NCI-H524 treated with DMSO at 0.1 percent for 48 hours (cell line): ENCODE measurements at regions not wholly inside any gene's neighbourhood (a gene's known extent, or its start where the extent isn't known, plus 50 kb on each side); places are given as distances from the start of the nearest gene placed in this dataset.
A peak's percentile ranks its signal among the peaks of the same experiment; 100 is the strongest.

Experiments used
- DNase-seq: peaks from one replicate; lab custom pipeline; 2025; lab: John Stamatoyannopoulos, UW

- no peak for DNase-seq
These were observed 889.5 kb downstream of the JRKL start for GRCh38 chr11:97279341-97279740.

- DNase-seq: no peak
These were observed 890.5 kb downstream of the JRKL start for GRCh38 chr11:97280347-97280746.

- DNase-seq: no peak
These were observed 900.0 kb downstream of the JRKL start for GRCh38 chr11:97289823-97290222.

GRCh38 chr11:97290464-97291041 is 900.7 kb downstream of the JRKL start:
- no peak for DNase-seq

GRCh38 chr11:97296301-97296700 is 906.5 kb downstream of the JRKL start:
- DNase-seq: no peak

- DNase-seq: no peak
These were observed 919.5 kb downstream of the JRKL start for GRCh38 chr11:97309291-97309690.

GRCh38 chr11:97325693-97326092 is 935.9 kb downstream of the JRKL start:
- no peak for DNase-seq

GRCh38 chr11:97332271-97332670 is 942.5 kb downstream of the JRKL start:
- DNase-seq: peak; percentile 87

- DNase-seq: no peak
These were observed 946.3 kb downstream of the JRKL start for GRCh38 chr11:97336064-97336463.

- no peak for DNase-seq
These were observed 955.2 kb downstream of the JRKL start for GRCh38 chr11:97345032-97345431.

GRCh38 chr11:97349201-97349600 is 959.4 kb downstream of the JRKL start:
- no peak for DNase-seq

GRCh38 chr11:97351939-97352338 is 962.1 kb downstream of the JRKL start:
- DNase-seq: no peak

GRCh38 chr11:97354026-97354425 is 964.2 kb downstream of the JRKL start:
- DNase-seq: peak; percentile 48

GRCh38 chr11:97354576-97354975 is 964.8 kb downstream of the JRKL start:
- peak; percentile 46 for DNase-seq

- DNase-seq: no peak
These were observed 965.4 kb downstream of the JRKL start for GRCh38 chr11:97355230-97355629.

GRCh38 chr11:97356144-97356543 is 966.3 kb downstream of the JRKL start:
- DNase-seq: peak; percentile 66

- no peak for DNase-seq
These were observed 969.2 kb downstream of the JRKL start for GRCh38 chr11:97359016-97359415.

- no peak for DNase-seq
These were observed 972.1 kb downstream of the JRKL start for GRCh38 chr11:97361812-97362378.

GRCh38 chr11:97363331-97363730 is 973.5 kb downstream of the JRKL start:
- no peak for DNase-seq

GRCh38 chr11:97364047-97364446 is 974.2 kb downstream of the JRKL start:
- DNase-seq: no peak

GRCh38 chr11:97367406-97368083 is 977.7 kb downstream of the JRKL start:
- no peak for DNase-seq

- no peak for DNase-seq
These were observed 999.5 kb downstream of the JRKL start for GRCh38 chr11:97389270-97389669.

- DNase-seq: no peak
These were observed 1008.4 kb downstream of the JRKL start for GRCh38 chr11:97398246-97398645.

GRCh38 chr11:97409141-97409540 is 1019.3 kb downstream of the JRKL start:
- DNase-seq: no peak
